Upper lobe of right lung (tissue), 1 donor: ENCODE measurements at regions not wholly inside any gene's neighbourhood (a gene's known extent, or its start where the extent isn't known, plus 50 kb on each side); places are given as distances from the start of the nearest gene placed in this dataset.

Experiments
- ATAC-seq: fragments of 200-7000 bp; cut with Tn5 transposase; one replicate; pipeline ENCODE4 v1.9.1; 2020; ENCODE audit warnings: mild to moderate bottlenecking, moderate library complexity
- DNase-seq: peaks from one replicate; pipeline ENCODE4 v3.0.0-alpha.2; 2020
- H3K27ac ChIP-seq: fragments of 200-600 bp; one replicate; pipeline ENCODE4 v1.8.0; 2022
- H3K27me3 ChIP-seq: fragments of 200-600 bp; one replicate; pipeline ENCODE4 v1.8.0; 2022; ENCODE audit warnings: mild to moderate bottlenecking
- H3K36me3 ChIP-seq: fragments of 200-600 bp; one replicate; pipeline ENCODE4 v1.8.0; 2022
- H3K4me1 ChIP-seq: fragments of 200-600 bp; one replicate; pipeline ENCODE4 v1.8.0; 2022
- H3K4me3 ChIP-seq: fragments of 200-600 bp; one replicate; pipeline ENCODE4 v1.8.0; 2022; ENCODE audit warnings: mild to moderate bottlenecking
- H3K9me3 ChIP-seq: fragments of 200-600 bp; one replicate; pipeline ENCODE4 v1.8.0; 2022
- intact Hi-C: fragments of 100-400 bp; cut with DNase I; formaldehyde crosslinking; loops from one replicate; pipeline ENCODE4 v1.11.0; 2022
- TF ChIP-seq, protein P1 (sequence below): fragments of 200-600 bp; IDR thresholded peaks from one replicate; pipeline ENCODE4 v1.8.0; 2022; ENCODE audit warnings: antibody characterized with exemption
- donor health status: DM: no; HTN: yes; CAD: no; lungs with severe emphysema.

DNA sequence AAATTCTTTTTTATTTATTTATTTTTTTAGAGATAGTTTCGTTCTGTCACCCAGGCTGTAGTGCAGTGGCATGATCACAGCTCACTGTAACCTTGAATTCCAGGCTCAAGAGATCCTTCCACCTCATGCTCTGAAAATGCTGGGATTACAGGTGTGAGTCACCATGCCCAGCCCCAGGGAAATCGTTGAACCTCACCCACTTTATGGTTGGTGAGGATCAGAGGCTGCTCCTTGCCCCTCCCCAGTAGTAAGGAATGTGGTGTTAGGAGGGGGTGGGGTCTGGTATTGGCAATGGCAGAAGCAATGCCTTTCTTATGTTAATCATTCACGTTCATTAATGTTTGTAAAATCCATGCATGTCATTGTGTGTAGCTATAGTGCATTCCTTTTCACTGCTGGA lies 161.9 kb downstream of the SUCLG1 start:
- intact Hi-C loops, result no loop called here
- Histone ChIP-seq H3K9me3 (no peaks in the 10 kb centered on the region), H3K36me3 (no peaks in the 10 kb centered on the region), H3K4me1 (no peaks in the 10 kb centered on the region), H3K27me3 (no peaks in the 10 kb centered on the region), H3K4me3 (no peak overlapping the region), H3K27ac (no peak overlapping the region)
- TF ChIP-seq, protein P1, sequence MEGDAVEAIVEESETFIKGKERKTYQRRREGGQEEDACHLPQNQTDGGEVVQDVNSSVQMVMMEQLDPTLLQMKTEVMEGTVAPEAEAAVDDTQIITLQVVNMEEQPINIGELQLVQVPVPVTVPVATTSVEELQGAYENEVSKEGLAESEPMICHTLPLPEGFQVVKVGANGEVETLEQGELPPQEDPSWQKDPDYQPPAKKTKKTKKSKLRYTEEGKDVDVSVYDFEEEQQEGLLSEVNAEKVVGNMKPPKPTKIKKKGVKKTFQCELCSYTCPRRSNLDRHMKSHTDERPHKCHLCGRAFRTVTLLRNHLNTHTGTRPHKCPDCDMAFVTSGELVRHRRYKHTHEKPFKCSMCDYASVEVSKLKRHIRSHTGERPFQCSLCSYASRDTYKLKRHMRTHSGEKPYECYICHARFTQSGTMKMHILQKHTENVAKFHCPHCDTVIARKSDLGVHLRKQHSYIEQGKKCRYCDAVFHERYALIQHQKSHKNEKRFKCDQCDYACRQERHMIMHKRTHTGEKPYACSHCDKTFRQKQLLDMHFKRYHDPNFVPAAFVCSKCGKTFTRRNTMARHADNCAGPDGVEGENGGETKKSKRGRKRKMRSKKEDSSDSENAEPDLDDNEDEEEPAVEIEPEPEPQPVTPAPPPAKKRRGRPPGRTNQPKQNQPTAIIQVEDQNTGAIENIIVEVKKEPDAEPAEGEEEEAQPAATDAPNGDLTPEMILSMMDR, result no peak
- no peak for DNase-seq
- ATAC-seq, result no peak

DNA sequence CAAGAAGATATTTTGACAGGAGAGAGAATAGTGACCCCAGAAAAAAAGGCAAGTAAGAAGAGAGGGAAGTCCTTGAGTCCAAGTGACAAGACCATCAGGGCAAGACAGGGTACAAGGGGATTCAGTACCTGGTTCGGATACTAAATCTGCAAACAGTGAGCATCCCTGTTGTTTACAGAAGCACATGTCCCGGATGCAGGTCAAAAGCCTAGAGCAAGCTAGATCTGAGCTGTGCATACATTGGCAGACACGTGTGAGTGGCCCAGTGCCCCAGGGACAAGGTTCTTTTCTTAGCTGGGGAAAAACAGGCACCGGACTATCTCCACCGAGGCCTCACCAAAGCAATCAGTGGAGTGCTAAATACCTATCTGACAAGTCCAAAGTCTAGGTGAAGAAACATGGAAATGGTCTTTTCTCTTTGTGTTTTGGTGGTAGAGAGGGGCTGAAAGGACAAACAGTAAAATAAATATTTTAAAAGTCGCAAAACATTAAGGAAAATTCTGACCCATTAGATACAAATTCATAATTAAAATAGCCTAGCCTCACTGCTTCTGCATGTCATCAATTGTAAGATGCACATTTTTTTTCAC lies 165.2 kb downstream of the SUCLG1 start:
- no peak for ATAC-seq
- TF ChIP-seq, protein P1, result no peak
- intact Hi-C loops, result no loop called here
- H3K9me3 ChIP-seq, result no peaks in the 10 kb centered on the region
- H3K4me3 ChIP-seq, result no peak overlapping the region
- no peak for DNase-seq
- no peak overlapping the region for H3K27ac ChIP-seq
- no peaks in the 10 kb centered on the region for H3K36me3 ChIP-seq
- no peaks in the 10 kb centered on the region for H3K4me1 ChIP-seq
- H3K27me3 ChIP-seq, result no peaks in the 10 kb centered on the region

DNA sequence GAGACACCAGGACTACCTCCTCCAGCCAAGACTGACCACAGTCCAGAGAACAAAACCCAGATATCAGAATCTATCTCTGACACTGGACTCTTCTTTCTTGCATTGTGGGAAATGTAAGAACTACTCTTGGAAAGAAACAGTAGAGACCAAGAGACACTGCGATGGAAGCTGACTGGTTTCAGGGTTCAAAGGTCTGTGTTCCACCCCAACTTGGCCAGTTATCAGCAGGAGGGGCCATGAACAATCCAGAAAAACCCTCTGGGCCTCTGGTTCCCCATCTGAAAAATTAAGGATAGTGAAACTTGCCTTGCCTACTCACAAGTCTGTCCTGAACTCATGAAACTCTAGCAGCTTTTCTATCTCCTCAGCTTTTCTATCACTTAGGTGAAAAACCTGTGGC lies 166.5 kb downstream of the SUCLG1 start:
- ATAC-seq (no peak), DNase-seq (no peak)
- Histone ChIP-seq H3K27me3 (no peaks in the 10 kb centered on the region), H3K4me3 (no peak overlapping the region), H3K4me1 (no peaks in the 10 kb centered on the region), H3K36me3 (no peaks in the 10 kb centered on the region), H3K27ac (no peak overlapping the region), H3K9me3 (no peaks in the 10 kb centered on the region)
- TF ChIP-seq, protein P1, result no peak
- intact Hi-C loops, result no loop called here

GRCh38 chr2:84290537-84290936 lies 168.5 kb downstream of the SUCLG1 start:
- H3K4me1 ChIP-seq, result no peaks in the 10 kb centered on the region
- intact Hi-C loops, result no loop called here
- DNase-seq (no peak), ATAC-seq (no peak)
- H3K27me3 ChIP-seq, result no peaks in the 10 kb centered on the region
- no peaks in the 10 kb centered on the region for H3K9me3 ChIP-seq
- no peaks in the 10 kb centered on the region for H3K36me3 ChIP-seq
- TF ChIP-seq, protein P1, result no peak
- H3K27ac ChIP-seq, result no peak overlapping the region
- H3K4me3 ChIP-seq, result no peak overlapping the region

GRCh38 chr2:84288293-84288692 lies 170.8 kb downstream of the SUCLG1 start:
- Histone ChIP-seq H3K27ac (no peak overlapping the region), H3K9me3 (no peaks in the 10 kb centered on the region), H3K27me3 (no peaks in the 10 kb centered on the region), H3K4me1 (no peaks in the 10 kb centered on the region), H3K36me3 (no peaks in the 10 kb centered on the region), H3K4me3 (no peak overlapping the region)
- DNase-seq (no peak), ATAC-seq (no peak)
- TF ChIP-seq, protein P1, result no peak
- intact Hi-C loops, result no loop called here

DNA sequence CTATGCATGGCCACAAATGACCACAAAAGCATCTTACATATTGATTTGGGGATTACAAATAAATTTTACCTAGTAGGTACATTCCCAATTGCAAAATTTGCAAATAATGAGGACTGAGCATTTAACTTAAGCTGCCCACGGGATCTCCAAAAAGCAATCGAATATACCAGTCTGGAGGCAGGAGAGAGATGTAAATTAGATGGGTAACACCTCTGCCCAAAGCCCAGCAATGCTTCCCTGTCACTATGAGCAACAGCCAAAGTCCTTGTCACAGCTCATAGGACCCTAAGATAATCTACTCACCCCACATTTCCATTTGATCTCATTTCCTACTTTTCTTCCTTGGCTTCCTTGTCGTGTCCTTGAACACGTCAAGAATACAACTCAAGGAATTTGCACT lies 172.2 kb downstream of the SUCLG1 start:
- TF ChIP-seq, protein P1, result no peak
- H3K36me3 ChIP-seq, result no peaks in the 10 kb centered on the region
- intact Hi-C loops, result no loop called here
- H3K27ac ChIP-seq, result no peak overlapping the region
- no peaks in the 10 kb centered on the region for H3K27me3 ChIP-seq
- no peaks in the 10 kb centered on the region for H3K4me1 ChIP-seq
- DNase-seq, result no peak
- H3K9me3 ChIP-seq, result no peaks in the 10 kb centered on the region
- no peak overlapping the region for H3K4me3 ChIP-seq
- ATAC-seq, result no peak
